Gastroesophageal sphincter (tissue), 4 donors: ENCODE measurements at regions not wholly inside any gene's neighbourhood (a gene's known extent, or its start where the extent isn't known, plus 50 kb on each side); places are given as distances from the start of the nearest gene placed in this dataset.

Source experiments
- ATAC-seq: fragments of 150-250 bp; one replicate; pipeline ENCODE4 v1.9.1; 2016; ENCODE audit warnings: mild to moderate bottlenecking, moderate library complexity
- H3K27ac ChIP-seq, 4 donors: fragments of 200-600 bp; sonication (generic) in 3 of 4; 1 replicate in 3 of 4; 2 replicates in 1 of 4; pipeline ENCODE4 v1.5.1; 2016 to 2019
- H3K27me3 ChIP-seq: fragments of 200-600 bp; sonication (generic); one replicate; pipeline ENCODE4 v1.5.1; 2019
- H3K36me3 ChIP-seq, 2 donors: fragments of 200-600 bp; sonication (generic); one replicate each; pipeline ENCODE4 v1.5.1; 2019; ENCODE audit warnings: control low read depth in 1 of 2
- H3K4me1 ChIP-seq, 3 donors: fragments of 200-600 bp; sonication (generic); 1 replicate in 2 of 3; 2 replicates in 1 of 3; pipeline ENCODE4 v1.5.1; 2016 to 2019; ENCODE audit warnings: control low read depth in 2 of 3
- H3K4me3 ChIP-seq, 2 donors: fragments of 200-600 bp; sonication (generic); one replicate each; pipeline ENCODE4 v1.5.1; 2019; ENCODE audit warnings: mild to moderate bottlenecking in 1 of 2, moderate library complexity in 1 of 2
- H3K9me3 ChIP-seq, 3 donors: fragments of 200-600 bp; sonication (generic); one replicate each; pipeline ENCODE4 v1.5.1; 2017 to 2019; ENCODE audit warnings: control low read depth in 2 of 3
- CTCF ChIP-seq, 4 experiments: fragments of 200-600 bp in 2 of 4; fragments of 450-650 bp in 2 of 4; sonication (generic) in 1 of 4; IDR thresholded peaks; one replicate each; pipeline ENCODE4 v1.5.1; 2017 to 2019; ENCODE audit warnings: antibody characterized with exemption in 4 of 4, mild to moderate bottlenecking in 2 of 4, moderate library complexity in 2 of 4
- EP300 ChIP-seq: sonication (generic); formaldehyde crosslinking; IDR thresholded peaks from one replicate; pipeline ENCODE4 v1.6.1; 2017; ENCODE audit warnings: antibody characterized with exemption, mild to moderate bottlenecking
- POLR2A ChIP-seq, 2 donors: fragments of 450-650 bp; IDR thresholded peaks; one replicate each; pipeline ENCODE4 v1.6.1; 2017; ENCODE audit warnings: antibody characterized with exemption in 2 of 2, mild to moderate bottlenecking in 2 of 2, moderate library complexity in 1 of 2
- POLR2AphosphoS5 ChIP-seq: sonication (generic); formaldehyde crosslinking; IDR thresholded peaks from one replicate; pipeline ENCODE4 v1.6.1; 2017; ENCODE audit warnings: antibody characterized with exemption
- WGBS, 2 donors: methylation state at CpG; one replicate each; pipeline ENCODE4 v1.1.5; 2018; ENCODE audit warnings: low coverage in 1 of 2; 5-methylcytosine and 5-hydroxymethylcytosine counted together

GRCh38 chr20:56979125-56979524 lies 287.3 kb downstream of the BMP7 start:
- Histone ChIP-seq H3K27me3 (peaks cover 51% of the 10 kb centered on the region), H3K27ac (no peak overlapping the region), H3K4me1 (no peaks in the 10 kb centered on the region), H3K36me3 (no peaks in the 10 kb centered on the region), H3K9me3 (peaks cover 0 to 8% (median 0%) of the 10 kb centered on the region in 3 donors), H3K4me3 (no peak overlapping the region)
- no peak for ATAC-seq
- WGBS, 2 donors = 63 to 71% methylated on average over 1 to 2 of the region's 5 CpGs
- no peak for TF ChIP-seq POLR2AphosphoS5
- no peak for TF ChIP-seq CTCF (IDR thresholded peaks at IDR 0.05)
- no peak for TF ChIP-seq POLR2A (IDR thresholded peaks at IDR 0.05)
- TF ChIP-seq EP300 = no peak

- no peak for TF ChIP-seq EP300
- no peak for TF ChIP-seq POLR2AphosphoS5
- no peak for TF ChIP-seq POLR2A (IDR thresholded peaks at IDR 0.05)
- TF ChIP-seq CTCF (IDR thresholded peaks at IDR 0.05) = no peak
- peaks cover 29% of the 10 kb centered on the region for H3K27me3 ChIP-seq
These were observed 285.1 kb downstream of the BMP7 start for GRCh38 chr20:56981301-56981700.

GRCh38 chr20:56983813-56984212 lies 282.6 kb downstream of the BMP7 start:
- no peak for ATAC-seq
- TF ChIP-seq POLR2AphosphoS5 = no peak
- no peak for TF ChIP-seq POLR2A (IDR thresholded peaks at IDR 0.05)
- TF ChIP-seq CTCF (IDR thresholded peaks at IDR 0.05) = no peak
- TF ChIP-seq EP300 = no peak

More at GRCh38 chr20:56981301-56981700, 285.1 kb downstream of the BMP7 start:
- ATAC-seq = no peak
- no peaks in the 10 kb centered on the region for H3K36me3 ChIP-seq
- H3K4me1 ChIP-seq = no peaks in the 10 kb centered on the region
- 33 to 43% methylated on average over 5 of the region's 5 CpGs for WGBS, 2 donors
- H3K4me3 ChIP-seq = no peak overlapping the region
- no peak overlapping the region for H3K27ac ChIP-seq
- peaks cover 0 to 30% (median 0%) of the 10 kb centered on the region in 3 donors for H3K9me3 ChIP-seq

GRCh38 chr20:56985066-56985685 lies 281.3 kb downstream of the BMP7 start:
- no peaks in the 10 kb centered on the region for H3K4me1 ChIP-seq
- TF ChIP-seq POLR2A (IDR thresholded peaks at IDR 0.05) = no peak
- no peak for TF ChIP-seq POLR2AphosphoS5
- TF ChIP-seq CTCF (IDR thresholded peaks at IDR 0.05) = no peak
- no peak for TF ChIP-seq EP300
- H3K9me3 ChIP-seq = peaks cover 0 to 42% (median 0%) of the 10 kb centered on the region in 3 donors
- H3K27ac ChIP-seq = no peak overlapping the region
- H3K36me3 ChIP-seq = no peaks in the 10 kb centered on the region
- H3K27me3 ChIP-seq = peaks cover 20% of the 10 kb centered on the region
- no peak overlapping the region for H3K4me3 ChIP-seq
- no peak for ATAC-seq
- WGBS, 2 donors = 45 to 60% methylated on average over 2 of the region's 2 CpGs

More at GRCh38 chr20:56983813-56984212, 282.6 kb downstream of the BMP7 start:
- Histone ChIP-seq H3K9me3 (peaks cover 0 to 42% (median 0%) of the 10 kb centered on the region in 3 donors), H3K27me3 (peaks cover 21% of the 10 kb centered on the region), H3K36me3 (no peaks in the 10 kb centered on the region), H3K27ac (no peak overlapping the region), H3K4me1 (no peaks in the 10 kb centered on the region), H3K4me3 (no peak overlapping the region)

GRCh38 chr20:56986476-56986875 lies 280.0 kb downstream of the BMP7 start:
- H3K4me1 ChIP-seq = no peaks in the 10 kb centered on the region
- peaks cover 29% of the 10 kb centered on the region for H3K27me3 ChIP-seq
- no peak overlapping the region for H3K4me3 ChIP-seq
- no peaks in the 10 kb centered on the region for H3K36me3 ChIP-seq
- WGBS, 2 donors = 89 to 100% methylated on average over 1 of the region's 1 CpG
- no peak for TF ChIP-seq POLR2AphosphoS5
- TF ChIP-seq EP300 = no peak
- no peak for TF ChIP-seq CTCF (IDR thresholded peaks at IDR 0.05)
- TF ChIP-seq POLR2A (IDR thresholded peaks at IDR 0.05) = no peak
- peaks cover 0 to 42% (median 0%) of the 10 kb centered on the region in 3 donors for H3K9me3 ChIP-seq
- ATAC-seq = no peak
- H3K27ac ChIP-seq = no peak overlapping the region
